Chondrocyte (in vitro differentiated cells): ENCODE measurements at regions not wholly inside any gene's neighbourhood (a gene's known extent, or its start where the extent isn't known, plus 50 kb on each side); places are given as distances from the start of the nearest gene placed in this dataset.

Source experiments
- DNase-seq: peaks from one replicate; pipeline ENCODE4 v3.0.0; 2021; ENCODE audit warnings: mixed read lengths, low spot score
- H3K27ac Mint-ChIP-seq: one replicate; pipeline ENCODE4 v1.8.0; 2021; ENCODE audit warnings: mild to moderate bottlenecking, moderate library complexity, mixed read lengths; ENCODE audit not compliant: unreplicated experiment
- H3K27me3 Mint-ChIP-seq: 2 replicates; pipeline ENCODE4 v1.8.0; 2021; ENCODE audit warnings: low read depth, mixed read lengths
- H3K36me3 Mint-ChIP-seq: 2 replicates; pipeline ENCODE4 v1.8.0; 2021; ENCODE audit warnings: low read depth, mixed read lengths
- H3K4me1 Mint-ChIP-seq: 2 replicates; pipeline ENCODE4 v1.8.0; 2021; ENCODE audit warnings: low read depth, mild to moderate bottlenecking, mixed read lengths
- H3K4me3 Mint-ChIP-seq: one replicate; pipeline ENCODE4 v1.8.0; 2021; ENCODE audit warnings: mild to moderate bottlenecking, moderate library complexity, mixed read lengths; ENCODE audit not compliant: unreplicated experiment
- H3K9me3 Mint-ChIP-seq: 2 replicates; pipeline ENCODE4 v1.8.0; 2021; ENCODE audit warnings: low read depth, mixed read lengths
- CTCF ChIP-seq: fragments of 200-600 bp; sonication (generic); IDR thresholded peaks from 2 replicates; pipeline ENCODE4 v1.5.0; 2021; ENCODE audit warnings: antibody characterized with exemption, mild to moderate bottlenecking, moderate library complexity

GRCh38 chr2:237199577-237199976 lies 113.9 kb downstream of the COPS8 start:
- Mint-ChIP-seq H3K27ac (peak overlapping the region; percentile 79), H3K9me3 (peaks cover 3% of the 10 kb centered on the region), H3K4me3 (no peak overlapping the region), H3K27me3 (no peaks in the 10 kb centered on the region), H3K4me1 (peaks cover 84% of the 10 kb centered on the region), H3K36me3 (no peaks in the 10 kb centered on the region)
- DNase-seq = peak; percentile 74
- no peak for TF ChIP-seq CTCF

DNA sequence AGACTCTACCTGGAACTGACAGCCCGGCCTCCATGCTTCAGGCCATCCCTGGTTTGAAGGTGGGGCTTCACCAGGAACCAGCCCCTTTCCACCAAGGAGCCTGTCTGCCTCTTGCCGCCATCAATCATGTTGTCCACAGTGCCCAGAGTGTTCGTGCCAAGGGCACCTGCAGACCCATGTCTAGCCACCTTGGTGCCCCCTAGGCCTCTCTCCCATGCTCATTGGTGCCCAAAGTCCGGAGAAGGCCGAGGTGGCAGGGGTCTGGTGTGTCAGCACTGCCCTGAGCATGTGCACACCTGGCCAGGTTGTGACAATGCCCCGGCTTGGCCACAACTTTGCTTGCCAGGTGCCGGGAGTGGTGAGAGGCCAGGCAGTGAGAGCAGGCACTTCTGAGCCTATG lies 114.8 kb downstream of the COPS8 start:
- TF ChIP-seq CTCF = no peak
- no peaks in the 10 kb centered on the region for H3K27me3 Mint-ChIP-seq
- H3K27ac Mint-ChIP-seq = no peak overlapping the region
- H3K9me3 Mint-ChIP-seq = peaks cover 3% of the 10 kb centered on the region
- peaks cover 83% of the 10 kb centered on the region for H3K4me1 Mint-ChIP-seq
- H3K36me3 Mint-ChIP-seq = no peaks in the 10 kb centered on the region
- H3K4me3 Mint-ChIP-seq = no peak overlapping the region
- peak; percentile 76 for DNase-seq

- Mint-ChIP-seq H3K27me3 (no peaks in the 10 kb centered on the region), H3K4me3 (no peak overlapping the region), H3K4me1 (peaks cover 79% of the 10 kb centered on the region), H3K27ac (peak overlapping the region; percentile 86), H3K9me3 (peaks cover 3% of the 10 kb centered on the region), H3K36me3 (no peaks in the 10 kb centered on the region)
- TF ChIP-seq CTCF = no peak
- DNase-seq = peak; percentile 66
Measured at GRCh38 chr2:237201461-237202287, 116.0 kb downstream of the COPS8 start.

- H3K4me3 Mint-ChIP-seq = no peak overlapping the region
- H3K36me3 Mint-ChIP-seq = no peaks in the 10 kb centered on the region
- DNase-seq = no peak
- peaks cover 3% of the 10 kb centered on the region for H3K9me3 Mint-ChIP-seq
- H3K4me1 Mint-ChIP-seq = peaks cover 76% of the 10 kb centered on the region
- peak overlapping the region; percentile 86 for H3K27ac Mint-ChIP-seq
- no peak for TF ChIP-seq CTCF
- no peaks in the 10 kb centered on the region for H3K27me3 Mint-ChIP-seq
Measured at GRCh38 chr2:237202288-237203030, 116.8 kb downstream of the COPS8 start.

DNA sequence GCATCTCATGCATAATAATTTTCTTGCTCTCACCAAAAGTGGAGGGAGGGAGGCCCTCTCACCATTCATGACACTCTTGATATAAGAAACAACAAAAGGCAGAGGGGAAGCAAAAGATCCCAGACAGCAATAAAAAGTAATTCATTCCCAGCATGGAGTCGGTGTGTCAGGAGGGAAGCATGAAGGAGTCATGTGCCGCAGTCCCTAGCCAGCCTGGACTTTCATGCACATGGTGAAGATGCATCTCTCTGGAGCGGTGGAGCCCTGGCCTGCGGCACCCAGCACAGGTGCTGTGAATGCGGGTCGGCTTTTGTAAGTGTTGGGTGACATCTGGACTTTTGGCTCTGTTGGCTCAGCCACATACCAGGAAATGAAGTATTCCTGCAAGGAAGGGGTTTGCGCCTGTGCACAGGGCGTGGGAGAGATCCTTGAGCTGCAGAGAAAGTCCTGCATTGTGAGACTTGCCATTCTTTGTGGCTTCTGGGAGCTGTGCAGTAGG lies 119.4 kb downstream of the COPS8 start:
- no peaks in the 10 kb centered on the region for H3K36me3 Mint-ChIP-seq
- TF ChIP-seq CTCF = no peak
- peaks cover 3% of the 10 kb centered on the region for H3K9me3 Mint-ChIP-seq
- no peak overlapping the region for H3K4me3 Mint-ChIP-seq
- H3K4me1 Mint-ChIP-seq = peaks cover 67% of the 10 kb centered on the region
- no peak for DNase-seq
- no peaks in the 10 kb centered on the region for H3K27me3 Mint-ChIP-seq
- H3K27ac Mint-ChIP-seq = peak overlapping the region; percentile 28
